B cell (primary cell): ENCODE measurements at regions not wholly inside any gene's neighbourhood (a gene's known extent, or its start where the extent isn't known, plus 50 kb on each side); places are given as distances from the start of the nearest gene placed in this dataset.

Experiments used
- ATAC-seq: fragments of 200-7000 bp; cut with Tn5 transposase; one replicate; pipeline ENCODE4 v1.10.0; 2021; ENCODE audit warnings: low read depth, mild to moderate bottlenecking, moderate number of reproducible peaks, moderate library complexity
- CTCF ChIA-PET: fragments of 350-600 bp; sonication (Branson Sonifier 250); formaldehyde crosslinking; loops from one replicate; lab custom pipeline; 2021; ENCODE audit warnings: antibody characterized with exemption, inconsistent platforms; lab: Charles Lee
- POLR2A ChIA-PET: fragments of 350-600 bp; sonication (Branson Sonifier 250); formaldehyde crosslinking; loops from one replicate; lab custom pipeline; 2021; ENCODE audit warnings: antibody characterized with exemption; lab: Charles Lee
- DNase-seq: peaks from one replicate; pipeline ENCODE4 v3.0.0; 2013
- H2AFZ ChIP-seq: 2 replicates; pipeline ENCODE4 v1.6.1; 2012; ENCODE audit warnings: mild to moderate bottlenecking, low read depth, low read length; ENCODE audit not compliant: insufficient read depth, poor library complexity, severe bottlenecking
- H3K27ac ChIP-seq, 2 donors: 1 replicate in 1 of 2; 2 replicates in 1 of 2; pipeline ENCODE4 v1.5.1; 2012 to 2013; ENCODE audit warnings: low read length in 2 of 2, mild to moderate bottlenecking in 2 of 2, moderate library complexity in 1 of 2
- H3K27me3 ChIP-seq, 4 experiments: fragments of 200-600 bp in 1 of 4; sonication (generic) in 1 of 4; replicated peaks in 1 of 4; 1 replicate in 2 of 4; 2 replicates in 2 of 4; pipeline versions ENCODE4 v1.6.1 to v1.7.0; 2013 to 2016; ENCODE audit warnings: low read length in 3 of 4, mild to moderate bottlenecking in 2 of 4, mixed read lengths in 1 of 4, moderate library complexity in 1 of 4; ENCODE audit not compliant: insufficient read depth in 4 of 4, control insufficient read depth in 3 of 4; ENCODE audit errors: control extremely low read depth in 1 of 4
- H3K36me3 ChIP-seq, 2 experiments: replicated peaks in 1 of 2; 1 replicate in 1 of 2; 2 replicates in 1 of 2; pipeline versions ENCODE4 v1.6.1 to v1.7.1; 2013; ENCODE audit warnings: low read length in 1 of 2; ENCODE audit not compliant: insufficient read depth in 2 of 2, control insufficient read depth in 1 of 2; ENCODE audit errors: control extremely low read depth in 1 of 2, extremely low read depth in 1 of 2
- H3K4me1 ChIP-seq, 2 donors: fragments of 200-600 bp in 1 of 2; sonication (generic) in 1 of 2; 1 replicate in 1 of 2; 2 replicates in 1 of 2; pipeline versions ENCODE4 v1.5.1 to v1.6.1; 2013 to 2017; ENCODE audit warnings: low read length in 2 of 2; ENCODE audit not compliant: control insufficient read depth in 2 of 2, insufficient read depth in 2 of 2
- H3K4me2 ChIP-seq: replicated peaks from 2 replicates; pipeline ENCODE3; 2012; ENCODE audit warnings: mild to moderate bottlenecking, low read depth, low read length; ENCODE audit not compliant: poor library complexity, severe bottlenecking
- H3K4me3 ChIP-seq, 5 experiments: fragments of 200-600 bp in 1 of 5; sonication (generic) in 1 of 5; 1 replicate in 3 of 5; 2 replicates in 2 of 5; pipeline versions ENCODE4 v1.5.1 to v1.7.0; 2011 to 2016; ENCODE audit warnings: low read length in 4 of 5, mild to moderate bottlenecking in 4 of 5, low read depth in 2 of 5, control low read depth in 1 of 5, moderate library complexity in 1 of 5; ENCODE audit not compliant: insufficient read depth in 1 of 5; ENCODE audit errors: control extremely low read depth in 1 of 5, extremely low read depth in 1 of 5
- H3K79me2 ChIP-seq: fragments of 200-600 bp; sonication (generic); one replicate; pipeline ENCODE4 v1.6.0; 2016; ENCODE audit warnings: low read length; ENCODE audit not compliant: control insufficient read depth, insufficient read depth
- H3K9ac ChIP-seq: fragments of 200-600 bp; sonication (generic); 2 replicates; pipeline ENCODE4 v1.6.1; 2017; ENCODE audit warnings: mild to moderate bottlenecking, low read length, moderate library complexity
- H3K9me3 ChIP-seq, 3 donors: one replicate each; pipeline versions ENCODE4 v1.6.1 to v1.7.1; 2013; ENCODE audit warnings: low read length in 2 of 3; ENCODE audit not compliant: control insufficient read depth in 2 of 3, insufficient read depth in 1 of 3; ENCODE audit errors: control extremely low read depth in 1 of 3
- H4K20me1 ChIP-seq: 2 replicates; pipeline ENCODE4 v1.6.0; 2012; ENCODE audit warnings: mild to moderate bottlenecking, low read length; ENCODE audit not compliant: insufficient read depth, control insufficient read depth, poor library complexity, severe bottlenecking
- H3K27ac Mint-ChIP-seq: one replicate; pipeline ENCODE4 v1.8.0; 2021; ENCODE audit warnings: mixed read lengths
- H3K27me3 Mint-ChIP-seq: one replicate; pipeline ENCODE4 v1.8.0; 2021; ENCODE audit warnings: mixed read lengths
- H3K4me1 Mint-ChIP-seq: one replicate; pipeline ENCODE4 v1.8.0; 2021; ENCODE audit warnings: mixed read lengths
- H3K4me3 Mint-ChIP-seq: one replicate; pipeline ENCODE4 v1.8.0; 2021; ENCODE audit warnings: mixed read lengths
- H3K9me3 Mint-ChIP-seq: one replicate; pipeline ENCODE4 v1.8.0; 2022; ENCODE audit warnings: mixed read lengths; ENCODE audit not compliant: insufficient read depth
- CTCF ChIP-seq: fragments of 200-600 bp; IDR thresholded peaks from one replicate; pipeline ENCODE4 v1.8.0; 2022; ENCODE audit warnings: antibody characterized with exemption, mild to moderate bottlenecking
- EZH2 ChIP-seq: IDR thresholded peaks from 2 replicates; pipeline ENCODE4 v1.6.1; 2012; ENCODE audit warnings: borderline replicate concordance, low read depth, mild to moderate bottlenecking, moderate library complexity, low read length; ENCODE audit not compliant: insufficient read depth, poor library complexity, severe bottlenecking
- WGBS: methylation state at CpG from one replicate; pipeline ENCODE4 v1.1.5; 2013; ENCODE audit warnings: missing lambda C conversion rate; ENCODE audit not compliant: insufficient coverage; 5-methylcytosine and 5-hydroxymethylcytosine counted together
- intact Hi-C: fragments of 100-400 bp; cut with micrococcal nuclease; formaldehyde crosslinking; loops from one replicate; pipeline ENCODE4 v1.10.0; 2022

- no peaks in the 10 kb centered on the region for H3K27me3 Mint-ChIP-seq
- ChIA-PET POLR2A (no interaction called here), CTCF (no interaction called here)
- WGBS = no CpG with 5 or more reads among the region's 6 CpGs
- Histone ChIP-seq H3K9me3 (no peaks in the 10 kb centered on the region), H4K20me1 (no peaks in the 10 kb centered on the region), H3K27ac (no peak overlapping the region), H3K4me3 (no peak overlapping the region), H3K4me1 (no peaks in the 10 kb centered on the region), H2AFZ (no peak overlapping the region), H3K9ac (no peak overlapping the region), H3K4me2 (no peak overlapping the region), H3K27me3 (no peaks in the 10 kb centered on the region), H3K36me3 (no peaks in the 10 kb centered on the region), H3K79me2 (no peaks in the 10 kb centered on the region)
- H3K27ac Mint-ChIP-seq = no peak overlapping the region
- ATAC-seq (no peak), DNase-seq (no peak)
- H3K4me1 Mint-ChIP-seq = no peaks in the 10 kb centered on the region
- intact Hi-C loops = no loop called here
- no peak overlapping the region for H3K4me3 Mint-ChIP-seq
- no peaks in the 10 kb centered on the region for H3K9me3 Mint-ChIP-seq
- TF ChIP-seq CTCF (no peak), EZH2 (no peak)
Observed at GRCh38 chrX:8091510-8091909, 79.6 kb downstream of the VCX2 start.

GRCh38 chrX:8090906-8091305 lies 80.2 kb downstream of the VCX2 start:
- H3K4me3 Mint-ChIP-seq = no peak overlapping the region
- H3K27me3 Mint-ChIP-seq = no peaks in the 10 kb centered on the region
- intact Hi-C loops = no loop called here
- H3K4me2 ChIP-seq = no peak overlapping the region
- H3K4me1 Mint-ChIP-seq = no peaks in the 10 kb centered on the region
- no peaks in the 10 kb centered on the region for H3K9me3 Mint-ChIP-seq
- no peak for ATAC-seq
- H3K9ac ChIP-seq = no peak overlapping the region
- no peaks in the 10 kb centered on the region for H4K20me1 ChIP-seq
- H3K27ac Mint-ChIP-seq = no peak overlapping the region
- no peaks in the 10 kb centered on the region for H3K36me3 ChIP-seq
- no peaks in the 10 kb centered on the region for H3K4me1 ChIP-seq
- H3K27ac ChIP-seq = no peak overlapping the region
- H3K9me3 ChIP-seq = no peaks in the 10 kb centered on the region
- POLR2A ChIA-PET = no interaction called here
- WGBS = no CpG with 5 or more reads among the region's 3 CpGs
- no peak overlapping the region for H3K4me3 ChIP-seq
- no peaks in the 10 kb centered on the region for H3K79me2 ChIP-seq
- no peak for DNase-seq
- no peaks in the 10 kb centered on the region for H3K27me3 ChIP-seq
- CTCF ChIA-PET = no interaction called here
- TF ChIP-seq EZH2 = no peak
- TF ChIP-seq CTCF = no peak
- H2AFZ ChIP-seq = no peak overlapping the region
